Activated CD4-positive, alpha-beta T cell treated with anti-CD3 and anti-CD28 coated beads, Interleukin-2, amount 50 U/mL, for 48 hours (primary cell): ENCODE measurements at regions not wholly inside any gene's neighbourhood (a gene's known extent, or its start where the extent isn't known, plus 50 kb on each side); places are given as distances from the start of the nearest gene placed in this dataset.
A peak's percentile ranks its signal among the peaks of the same experiment; 100 is the strongest.
"Not testable (repeated sequence)": the region's sequence is repeated elsewhere in the genome, so short reads cannot be mapped to it uniquely, and the experiment has no call there.

Experiments
- DNase-seq, 2 experiments: peaks; one replicate each; pipeline ENCODE4 v3.0.0-alpha.2; 2020

DNA sequence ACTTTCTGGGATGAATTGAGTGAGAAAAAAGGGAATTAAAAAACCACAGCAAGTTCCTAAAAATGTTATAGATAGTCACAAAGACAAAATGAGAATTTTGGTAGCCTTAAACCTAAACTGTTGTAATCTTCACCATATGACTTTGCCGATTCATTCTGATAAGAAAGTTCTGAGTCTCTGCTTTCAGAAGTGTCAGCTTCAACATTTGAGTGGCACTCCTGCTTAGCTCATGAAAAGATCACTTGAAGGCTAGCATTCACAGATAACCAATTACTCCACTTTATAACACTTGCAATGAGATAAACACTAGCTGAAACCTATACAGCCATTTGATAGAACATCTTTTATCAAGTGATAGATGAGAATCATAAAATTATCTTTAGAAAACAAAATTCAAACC is 288.1 kb upstream of the POU1F1 start:
- DNase-seq = no peak

DNA sequence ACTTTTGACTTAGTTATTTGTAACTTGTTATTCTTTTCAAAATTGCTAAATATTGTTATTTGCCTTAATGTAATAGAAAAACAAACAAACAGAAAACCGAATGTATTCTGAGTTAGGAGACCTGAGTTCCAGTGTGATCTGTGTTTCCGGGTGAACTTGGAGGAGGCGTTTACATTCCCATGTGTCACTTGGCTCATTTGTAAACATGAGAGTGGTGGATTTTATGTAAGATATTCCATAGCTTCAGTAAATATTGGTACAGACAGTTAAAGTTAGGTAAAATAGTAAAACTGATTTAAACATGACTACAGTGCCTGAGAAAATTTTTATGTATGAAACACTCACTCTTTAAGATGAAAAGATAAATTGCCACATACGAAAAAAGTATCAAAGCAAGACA is 287.3 kb upstream of the POU1F1 start:
- DNase-seq = no peak

GRCh38 chr3:87558492-87558891 is 282.1 kb upstream of the POU1F1 start:
- DNase-seq = no peak

DNA sequence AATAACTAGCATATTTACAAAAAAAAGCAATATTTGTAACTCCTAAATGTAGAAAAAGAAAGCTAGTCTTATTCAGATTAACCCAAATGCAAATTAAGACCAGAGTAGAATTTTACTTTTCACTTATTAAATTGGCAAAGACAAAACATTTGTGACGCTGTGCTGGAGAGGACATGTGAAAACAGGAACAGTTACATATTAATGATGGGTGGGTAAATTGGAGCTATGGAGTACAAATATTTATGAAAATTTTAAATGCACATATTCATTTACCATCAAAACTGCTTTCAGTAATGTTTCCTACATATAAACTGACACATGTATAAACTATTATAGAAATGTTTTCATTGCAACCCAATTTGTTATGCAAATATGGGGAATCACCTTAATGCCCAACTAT is 278.9 kb upstream of the POU1F1 start:
- no peak for DNase-seq

GRCh38 chr3:87553058-87553457 is 276.7 kb upstream of the POU1F1 start:
- DNase-seq = no peak

DNA sequence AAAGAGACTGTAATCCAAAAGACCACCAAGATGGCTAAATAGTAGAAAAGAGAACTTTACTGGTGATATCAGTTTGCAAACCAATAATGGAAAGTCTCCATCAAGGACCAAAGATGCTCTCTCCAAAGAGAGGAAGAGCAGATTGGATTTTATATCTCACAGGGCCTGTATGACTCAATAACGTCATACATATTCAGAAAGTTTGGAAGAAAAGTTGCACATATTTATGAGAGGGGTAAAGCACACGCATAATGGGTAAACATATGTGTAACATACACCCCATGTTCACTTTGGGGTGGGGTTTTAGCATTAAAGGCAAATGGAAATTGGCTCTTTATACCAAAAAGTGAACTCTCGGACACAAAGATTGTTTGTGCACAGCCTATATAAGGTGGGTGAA is 274.5 kb upstream of the POU1F1 start:
- DNase-seq = no peak

GRCh38 chr3:87549208-87549607 is 272.8 kb upstream of the POU1F1 start:
- DNase-seq = no peak

DNA sequence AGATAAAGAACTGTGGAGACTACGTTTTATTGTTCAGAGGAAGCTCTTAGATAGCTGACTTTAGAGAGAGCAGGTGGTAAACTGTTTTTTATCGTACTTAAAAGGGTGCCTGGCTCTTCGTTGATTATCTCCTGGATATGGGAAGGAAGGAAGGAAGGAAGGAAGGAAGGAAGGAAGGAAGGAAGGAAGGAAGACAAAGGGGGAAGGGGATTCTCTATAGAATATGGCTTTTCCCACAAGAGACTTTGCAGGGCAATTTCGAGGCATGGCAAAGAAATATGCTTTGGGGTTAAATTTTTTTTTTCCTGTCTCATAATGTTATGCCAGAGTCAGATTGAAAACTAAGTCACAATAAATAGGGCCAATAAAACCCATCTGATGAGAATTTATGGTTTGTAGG is 271.9 kb upstream of the POU1F1 start:
- no peak for DNase-seq

- DNase-seq = no peak
Measured at GRCh38 chr3:87546216-87546615, 269.8 kb upstream of the POU1F1 start.

DNA sequence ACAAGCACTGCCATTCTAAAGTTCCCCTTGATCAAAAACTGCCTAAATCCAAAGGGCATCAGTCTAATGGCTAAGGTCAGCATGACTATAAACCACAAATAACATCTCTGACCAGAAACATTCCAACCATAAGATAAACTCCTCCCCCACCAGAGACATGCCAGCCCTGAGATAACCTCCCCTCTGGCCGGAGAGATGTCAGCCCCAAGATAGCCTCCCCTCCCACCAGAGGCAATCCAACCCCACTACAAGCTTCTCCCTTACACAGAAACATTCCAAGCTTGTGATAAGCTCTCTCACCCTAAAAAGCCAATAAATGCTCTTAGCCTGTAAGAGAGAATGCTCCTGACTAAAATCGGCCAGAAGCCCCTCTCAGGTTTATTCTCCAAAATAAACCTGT is 267.0 kb upstream of the POU1F1 start:
- DNase-seq = not testable (repeated sequence)

GRCh38 chr3:87541723-87542122 is 265.3 kb upstream of the POU1F1 start:
- DNase-seq = no peak

- DNase-seq = not testable (repeated sequence)
Measured at GRCh38 chr3:87538722-87539121, 262.3 kb upstream of the POU1F1 start.

DNA sequence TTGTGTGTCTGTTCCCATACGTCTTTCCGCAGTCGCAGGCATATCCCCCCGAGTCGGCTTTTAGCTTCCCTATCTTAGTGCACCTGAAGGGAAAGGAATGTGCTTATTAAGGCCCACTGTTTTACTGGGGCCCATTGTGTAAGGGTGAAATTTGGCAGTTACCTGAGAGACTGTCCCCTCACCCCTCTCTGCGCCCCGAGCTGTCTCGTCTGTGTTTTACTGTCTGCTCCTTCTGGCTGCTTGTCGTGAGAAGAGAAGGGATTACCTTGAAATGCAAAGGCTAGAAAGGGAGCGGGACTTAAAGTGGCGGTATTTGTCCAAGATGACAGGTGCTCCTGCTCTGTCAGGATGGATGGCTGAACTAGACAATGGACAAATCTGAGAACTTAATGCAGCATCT is 233.0 kb upstream of the POU1F1 start:
- no peak for DNase-seq

- DNase-seq = no peak
Measured at GRCh38 chr3:87508921-87509320, 232.5 kb upstream of the POU1F1 start.

DNA sequence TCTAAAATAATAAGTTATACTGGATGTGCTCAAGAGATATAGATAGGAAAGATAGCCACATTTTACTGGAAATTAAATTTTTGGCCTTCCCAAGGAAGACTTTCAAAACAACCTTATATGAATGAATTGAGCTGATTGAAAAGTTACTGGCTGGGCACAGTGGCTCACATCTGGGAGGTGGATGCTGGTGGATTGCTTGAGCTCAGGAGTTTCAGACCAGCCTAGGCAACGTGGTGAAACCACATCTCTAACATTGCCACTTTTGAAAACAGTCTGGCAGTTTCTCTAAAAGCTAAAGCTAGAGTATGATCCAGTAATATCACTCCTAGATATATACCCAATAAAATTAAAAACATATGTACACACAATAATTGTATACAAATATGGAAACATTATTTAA is 231.4 kb upstream of the POU1F1 start:
- no peak for DNase-seq

GRCh38 chr3:87503900-87504498 is 227.6 kb upstream of the POU1F1 start:
- DNase-seq = peak in 1 of 2 experiments; percentile 5

- no peak for DNase-seq
Measured at GRCh38 chr3:87501076-87501475, 224.7 kb upstream of the POU1F1 start.

GRCh38 chr3:87498358-87499080 is 222.1 kb upstream of the POU1F1 start:
- DNase-seq = no peak

- DNase-seq = no peak
Measured at GRCh38 chr3:87495938-87496337, 219.6 kb upstream of the POU1F1 start.

DNA sequence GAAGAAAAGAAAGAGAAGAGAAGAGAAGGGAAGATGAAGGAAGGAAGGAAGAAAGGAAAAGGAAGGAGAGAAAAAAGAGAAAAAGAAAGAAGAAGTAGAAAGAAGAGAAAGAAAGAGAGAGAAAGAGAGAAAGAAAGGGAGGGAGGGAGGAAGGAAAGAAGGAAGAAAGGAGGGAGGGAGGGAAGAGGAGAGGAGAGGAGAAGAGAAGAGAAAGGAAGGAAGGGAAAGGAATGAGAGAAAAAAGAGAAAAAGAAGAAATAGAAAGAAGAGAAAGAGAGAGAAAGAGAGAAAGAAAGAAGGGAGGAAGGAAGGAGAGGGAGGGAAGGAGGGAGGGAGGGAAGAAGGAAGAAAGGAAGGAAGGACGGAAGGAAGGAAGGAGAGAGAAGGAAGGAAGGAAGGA is 217.9 kb upstream of the POU1F1 start:
- DNase-seq = no peak

- DNase-seq = no peak
Measured at GRCh38 chr3:87491843-87492242, 215.5 kb upstream of the POU1F1 start.

DNA sequence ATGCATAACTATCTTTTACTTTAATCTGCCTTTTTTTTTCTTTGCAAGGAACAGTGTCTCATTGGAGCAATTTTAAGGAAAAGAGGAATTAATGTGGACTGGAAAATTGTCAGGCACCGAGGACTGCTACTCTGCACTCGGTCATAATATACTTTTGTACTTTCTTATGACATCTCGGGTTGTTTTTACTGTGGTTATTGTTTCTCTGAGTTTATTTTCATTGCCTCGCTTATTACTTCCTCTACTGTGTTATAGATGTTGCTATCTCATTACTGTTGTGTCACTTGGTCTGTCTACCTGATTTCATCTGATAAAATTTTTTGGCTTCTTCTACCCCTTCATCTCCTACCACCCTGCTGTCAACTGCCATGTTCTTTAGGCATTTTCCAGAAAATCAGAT is 213.5 kb upstream of the POU1F1 start:
- DNase-seq = no peak

DNA sequence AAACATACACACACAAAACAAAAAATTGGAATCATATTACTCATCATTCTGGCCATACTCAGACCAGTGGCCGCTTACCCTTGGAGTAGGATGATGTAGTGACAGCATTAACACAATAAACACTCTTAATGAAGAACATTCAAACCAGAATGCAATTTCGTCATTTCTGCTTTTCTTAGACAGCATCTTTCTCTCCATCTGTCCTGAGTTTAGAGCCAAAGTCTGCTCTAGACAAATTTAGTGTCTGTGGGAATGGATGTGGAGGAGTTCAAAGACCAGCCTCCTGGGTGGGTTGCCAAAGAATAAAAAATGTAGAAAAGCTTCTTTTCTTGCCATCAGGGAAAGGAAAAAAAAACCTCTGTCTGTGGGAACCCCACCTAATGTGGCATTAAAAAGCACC is 212.4 kb upstream of the POU1F1 start:
- no peak for DNase-seq

DNA sequence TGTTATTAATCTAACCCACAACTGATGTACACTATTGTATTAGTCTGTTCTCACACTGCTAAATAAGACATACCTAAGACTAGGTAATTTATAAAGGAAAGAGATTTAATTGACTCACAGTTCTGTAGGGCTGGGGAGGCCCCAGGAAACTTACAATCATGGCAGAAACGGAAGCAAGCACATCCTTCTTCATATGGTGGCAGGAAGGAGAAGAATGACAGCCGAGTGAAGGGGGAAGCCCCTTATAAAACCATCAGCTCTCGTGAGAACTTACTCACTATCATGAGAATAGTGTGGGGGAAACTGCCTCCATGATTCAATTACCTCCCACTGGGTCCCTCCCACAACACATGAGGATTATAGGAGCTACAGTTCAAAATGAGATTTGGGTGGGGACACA is 210.3 kb upstream of the POU1F1 start:
- DNase-seq = not testable (repeated sequence)

DNA sequence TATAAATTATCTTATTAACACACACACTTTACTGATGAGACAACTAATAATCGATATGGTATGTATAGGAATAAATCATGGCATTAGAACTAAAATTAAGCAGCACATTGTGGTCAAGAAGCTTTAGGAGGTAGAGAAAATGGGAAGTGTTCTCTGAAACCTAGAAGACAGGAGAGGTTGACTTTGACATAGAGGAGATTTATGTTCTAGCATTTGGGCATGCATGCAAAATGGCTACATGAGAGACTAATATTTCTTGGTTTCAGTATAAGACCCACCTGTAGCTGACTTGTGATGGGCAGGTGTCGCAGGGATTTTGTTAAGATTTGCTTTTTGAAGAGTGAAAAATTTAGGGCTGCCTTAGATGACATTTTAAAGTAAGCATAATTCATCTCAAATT is 209.7 kb upstream of the POU1F1 start:
- DNase-seq = no peak
